ENCODE measurements at regions not wholly inside any gene's neighbourhood (a gene's known extent, or its start where the extent isn't known, plus 50 kb on each side); places are given as distances from the start of the nearest gene placed in this dataset.
"Not testable (repeated sequence)": the region's sequence is repeated elsewhere in the genome, so short reads cannot be mapped to it uniquely, and the experiment has no call there.

GRCh38 chr4:60565558-60565957 lies 634.6 kb upstream of the ADGRL3 start:
- DNase-seq = no peak

DNA sequence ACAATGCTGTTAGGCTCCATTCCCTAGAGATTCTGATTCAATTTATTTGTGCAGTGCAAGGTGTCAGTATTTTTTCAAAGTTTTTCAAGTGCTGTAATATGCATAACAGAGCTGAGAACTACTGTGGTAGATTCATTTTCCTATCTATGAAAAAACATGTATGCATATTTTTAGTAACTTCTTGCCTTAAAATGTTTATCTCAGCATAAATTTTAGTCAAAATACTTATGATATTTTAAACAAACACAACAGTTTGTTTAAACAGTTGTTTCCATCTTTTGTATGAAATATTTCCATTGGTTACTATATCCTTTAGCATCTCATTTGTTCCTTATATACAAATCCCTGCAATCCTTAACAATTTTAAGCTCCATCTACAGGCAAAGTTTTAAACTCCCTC lies 624.8 kb upstream of the ADGRL3 start:
- no peak for DNase-seq

DNA sequence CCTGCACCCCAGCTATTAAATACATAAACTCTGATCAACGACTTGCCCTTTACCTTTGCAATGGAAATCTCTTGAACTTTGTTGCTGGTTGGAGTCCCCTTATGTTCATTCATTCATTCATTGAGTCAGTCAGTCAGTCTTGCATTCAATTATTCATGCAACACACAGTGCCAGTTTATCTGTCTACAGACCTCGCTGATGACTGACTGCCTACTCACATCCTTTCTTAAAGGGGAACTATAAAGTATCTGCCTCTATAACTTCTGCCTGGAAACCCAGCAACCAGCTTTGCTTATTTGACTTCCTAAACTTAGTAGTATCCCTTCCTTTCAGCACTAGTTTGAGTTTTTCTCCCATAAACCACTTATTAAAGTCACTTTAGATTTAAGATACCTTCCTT lies 620.8 kb upstream of the ADGRL3 start:
- DNase-seq = no peak

- no peak for DNase-seq
These were observed 618.1 kb upstream of the ADGRL3 start for GRCh38 chr4:60581919-60582536.

GRCh38 chr4:60588556-60588955 lies 611.6 kb upstream of the ADGRL3 start:
- DNase-seq = no peak

DNA sequence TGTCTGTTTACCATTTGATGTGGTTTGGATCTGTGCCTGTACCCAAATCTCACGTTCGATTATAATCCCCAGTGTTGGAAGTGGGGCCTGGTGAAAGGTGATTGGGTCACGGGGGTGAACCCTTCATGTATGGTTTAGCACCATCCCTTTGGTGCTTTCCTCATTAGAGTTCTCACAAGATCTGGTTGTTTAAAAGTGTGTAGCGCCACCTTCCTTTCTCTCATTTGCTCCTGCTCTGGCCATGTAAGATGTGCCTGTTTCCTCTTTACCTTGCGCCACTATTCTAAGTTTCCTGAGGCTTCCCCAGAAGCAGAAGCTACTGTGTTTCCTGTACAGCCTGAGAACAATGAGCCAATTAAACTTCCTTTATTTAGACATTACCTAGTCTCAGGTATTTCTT lies 610.7 kb upstream of the ADGRL3 start:
- DNase-seq = no peak

DNA sequence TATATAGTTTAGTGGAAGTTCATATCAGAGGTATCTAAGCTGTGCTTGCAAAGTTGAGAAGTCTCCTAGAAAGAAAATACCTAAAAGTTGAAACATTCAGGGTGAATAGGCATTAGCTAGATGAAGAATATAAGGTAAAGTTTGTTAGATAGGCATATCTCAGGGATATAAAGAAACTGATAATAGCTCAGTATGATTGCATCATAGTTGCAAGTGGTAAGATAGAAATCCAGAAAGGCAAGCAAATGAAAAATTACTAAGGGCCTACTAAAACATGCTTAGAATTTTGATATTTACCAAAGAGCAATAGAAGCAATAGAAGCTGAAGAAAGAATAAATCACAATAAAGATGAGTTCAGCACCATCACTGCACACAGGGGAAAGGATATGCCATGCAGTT lies 610.0 kb upstream of the ADGRL3 start:
- DNase-seq = no peak

- no peak for DNase-seq
These were observed 594.3 kb upstream of the ADGRL3 start for GRCh38 chr4:60605646-60606354.

- DNase-seq = no peak
These were observed 588.2 kb upstream of the ADGRL3 start for GRCh38 chr4:60611762-60612496.

DNA sequence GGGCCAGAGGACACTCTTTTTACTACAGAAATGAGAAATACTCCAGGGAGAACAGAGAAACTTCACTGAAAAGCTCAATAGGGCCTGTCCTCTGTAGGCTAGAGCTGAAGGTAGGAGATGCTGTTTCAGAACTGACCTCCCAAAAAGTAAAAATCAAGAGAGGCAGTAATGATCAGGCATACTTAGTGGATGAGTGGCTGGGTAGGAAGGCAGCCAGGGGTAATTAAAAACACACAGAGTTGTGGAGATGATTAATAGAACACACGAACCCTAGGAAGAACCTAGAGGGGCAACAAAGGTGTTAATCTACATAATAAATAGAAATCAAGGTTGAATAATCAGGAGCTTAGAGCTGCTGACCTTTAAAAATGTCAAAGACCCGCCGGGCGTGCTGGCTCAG lies 582.4 kb upstream of the ADGRL3 start:
- DNase-seq = no peak

- no peak for DNase-seq
These were observed 580.4 kb upstream of the ADGRL3 start for GRCh38 chr4:60619531-60620305.

- no peak for DNase-seq
These were observed 562.1 kb upstream of the ADGRL3 start for GRCh38 chr4:60637976-60638375.

DNA sequence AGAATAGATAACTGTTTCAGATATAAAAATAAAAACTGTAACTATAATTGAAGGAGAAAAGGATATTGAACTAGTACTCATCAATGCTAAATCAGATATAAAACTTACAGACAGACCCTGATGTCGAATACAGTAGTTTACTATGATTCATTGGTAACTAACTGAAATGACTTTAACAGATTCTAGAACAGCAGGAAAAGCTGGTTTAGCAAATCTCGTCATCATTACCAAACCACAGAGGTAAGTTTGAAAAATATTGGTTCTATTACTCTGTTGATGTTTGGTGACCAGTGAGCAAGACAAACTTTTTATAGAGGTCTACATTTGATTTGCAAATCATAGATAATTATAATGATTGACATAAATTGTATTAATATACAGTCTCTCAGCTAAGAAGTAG lies 551.4 kb upstream of the ADGRL3 start:
- no peak for DNase-seq

GRCh38 chr4:60652933-60653332 lies 547.2 kb upstream of the ADGRL3 start:
- DNase-seq = no peak

- DNase-seq = no peak
These were observed 544.8 kb upstream of the ADGRL3 start for GRCh38 chr4:60655356-60655755.

- no peak for DNase-seq
These were observed 544.0 kb upstream of the ADGRL3 start for GRCh38 chr4:60656171-60656570.

- no peak for DNase-seq
These were observed 543.1 kb upstream of the ADGRL3 start for GRCh38 chr4:60657041-60657440.

DNA sequence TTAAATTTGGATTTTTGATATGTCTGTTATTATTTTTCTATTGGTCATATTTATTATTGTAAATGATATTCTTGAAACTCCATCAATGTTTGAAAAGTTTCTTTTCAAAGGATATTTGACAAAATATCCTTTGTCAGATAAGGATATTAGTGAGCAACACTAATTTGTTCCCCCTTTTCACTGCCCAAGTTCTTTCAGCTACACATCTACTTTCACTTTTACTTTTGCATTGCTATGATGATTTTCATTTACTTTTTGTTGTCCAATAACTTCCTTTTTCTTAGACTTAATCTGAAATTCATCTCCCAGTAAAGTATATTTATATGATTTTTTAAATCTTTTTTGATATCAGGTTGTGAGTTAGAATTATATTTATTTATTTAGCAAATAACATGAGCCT lies 542.3 kb upstream of the ADGRL3 start:
- no peak for DNase-seq

- DNase-seq = no peak
These were observed 536.4 kb upstream of the ADGRL3 start for GRCh38 chr4:60663769-60664168.

- no peak for DNase-seq
These were observed 517.2 kb upstream of the ADGRL3 start for GRCh38 chr4:60682901-60683300.

GRCh38 chr4:60683357-60683756 lies 516.8 kb upstream of the ADGRL3 start:
- DNase-seq = no peak

DNA sequence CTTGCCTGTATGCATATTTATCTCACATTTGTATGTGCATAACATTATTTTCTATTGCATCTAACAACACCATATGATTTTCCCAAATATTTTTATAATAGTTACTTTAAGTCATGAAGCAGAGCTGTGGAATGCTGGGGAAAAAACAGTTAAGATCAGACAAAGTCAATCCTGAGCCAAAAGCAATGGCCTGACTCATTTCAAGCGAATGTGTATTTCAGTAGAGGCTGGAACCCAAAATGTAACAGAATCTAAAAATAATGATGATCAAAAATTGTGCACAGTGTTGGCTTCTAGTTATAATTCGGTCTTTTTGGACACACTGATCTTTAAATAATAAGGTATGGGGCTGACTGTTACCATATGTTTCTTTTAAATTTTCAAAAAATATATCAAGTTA lies 516.2 kb upstream of the ADGRL3 start:
- no peak for DNase-seq

DNA sequence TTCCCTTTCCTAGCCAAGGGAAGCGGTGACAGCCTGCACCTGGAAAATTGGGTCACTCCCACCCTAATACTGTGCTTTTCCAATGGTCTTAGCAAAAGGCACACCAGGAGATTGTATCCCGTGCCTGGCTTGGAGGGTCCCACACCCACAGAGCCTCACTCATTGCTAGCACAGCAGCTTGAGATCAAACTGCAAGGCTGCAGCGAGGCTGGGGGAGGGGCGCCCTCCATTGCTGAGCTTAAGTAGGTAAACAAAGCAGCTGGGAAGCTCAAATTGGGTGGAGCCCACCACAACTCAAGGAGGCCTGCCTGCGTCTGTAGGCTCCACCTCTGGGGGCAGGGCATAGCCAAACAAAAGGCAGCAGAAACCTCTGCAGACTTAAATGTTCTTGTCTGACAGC lies 504.1 kb upstream of the ADGRL3 start:
- DNase-seq = not testable (repeated sequence)

DNA sequence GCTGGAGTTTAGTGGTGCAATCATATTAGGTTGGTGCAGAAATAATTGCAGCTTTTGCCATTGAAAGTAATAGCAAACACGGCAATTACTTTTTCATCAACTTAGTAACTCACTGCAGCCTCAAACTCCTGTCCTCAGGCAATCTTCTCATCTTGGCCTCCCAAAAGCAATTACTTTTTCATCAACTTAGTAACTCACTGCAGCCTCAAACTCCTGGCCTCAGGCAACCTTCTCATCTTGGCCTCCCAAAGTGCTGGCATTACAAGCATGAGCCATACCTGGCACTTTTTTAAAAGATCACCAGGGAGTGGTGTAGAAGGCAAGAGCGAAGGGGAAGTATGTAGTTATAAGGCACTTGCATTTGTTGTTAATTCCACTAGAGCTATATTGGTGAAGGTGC lies 491.1 kb upstream of the ADGRL3 start:
- DNase-seq = no peak

All from SHP77 (cell line).